Smooth muscle cell (in vitro differentiated cells): ENCODE measurements at regions not wholly inside any gene's neighbourhood (a gene's known extent, or its start where the extent isn't known, plus 50 kb on each side); places are given as distances from the start of the nearest gene placed in this dataset.

Experiments
- DNase-seq: peaks from one replicate; lab custom pipeline; 2025; ENCODE audit not compliant: unreplicated experiment; lab: John Stamatoyannopoulos, UW
- H2AFZ ChIP-seq: fragments of 200-600 bp; sonication (generic); 2 replicates; pipeline ENCODE4 v1.6.0; 2016; ENCODE audit warnings: antibody characterized with exemption, low read depth, mild to moderate bottlenecking
- H3F3A ChIP-seq: fragments of 200-600 bp; sonication (generic); 2 replicates; pipeline ENCODE4 v1.6.0; 2017; ENCODE audit warnings: antibody characterized with exemption, low read depth
- H3K27ac ChIP-seq: fragments of 200-600 bp; sonication (generic); 2 replicates; pipeline ENCODE4 v1.5.1; 2016; ENCODE audit warnings: low read depth, mild to moderate bottlenecking
- H3K27me3 ChIP-seq: fragments of 200-600 bp; sonication (generic); 2 replicates; pipeline ENCODE4 v1.6.1; 2016; ENCODE audit warnings: low read depth, mild to moderate bottlenecking
- H3K36me3 ChIP-seq: fragments of 200-600 bp; sonication (generic); 2 replicates; pipeline ENCODE4 v1.5.1; 2016; ENCODE audit warnings: low read depth
- H3K4me1 ChIP-seq: fragments of 200-600 bp; sonication (generic); 2 replicates; pipeline ENCODE4 v1.5.1; 2016; ENCODE audit warnings: low read depth
- H3K4me2 ChIP-seq: fragments of 200-600 bp; sonication (generic); 2 replicates; pipeline ENCODE4 v1.6.0; 2016; ENCODE audit warnings: mild to moderate bottlenecking
- H3K4me3 ChIP-seq: fragments of 200-600 bp; sonication (generic); 2 replicates; pipeline ENCODE4 v1.5.1; 2016; ENCODE audit warnings: mild to moderate bottlenecking
- H3K79me2 ChIP-seq: fragments of 200-600 bp; sonication (generic); 2 replicates; pipeline ENCODE4 v1.6.0; 2016; ENCODE audit warnings: low read depth, mild to moderate bottlenecking
- H3K9ac ChIP-seq: fragments of 200-600 bp; sonication (generic); 2 replicates; pipeline ENCODE4 v1.6.0; 2016; ENCODE audit warnings: low read depth
- H3K9me3 ChIP-seq: fragments of 200-600 bp; sonication (generic); replicated peaks from 2 replicates; pipeline ENCODE4 v1.5.1; 2016; ENCODE audit warnings: low read depth
- H4K20me1 ChIP-seq: fragments of 200-600 bp; sonication (generic); 2 replicates; pipeline ENCODE4 v1.6.0; 2016; ENCODE audit warnings: low read depth
- WGBS: methylation state at CpG from one replicate; pipeline ENCODE4 v1.1.7; 2016; ENCODE audit warnings: low lambda C conversion rate; 5-methylcytosine and 5-hydroxymethylcytosine counted together
- TF ChIP-seq, protein P1 (sequence below): fragments of 200-600 bp; sonication (generic); IDR thresholded peaks from 2 replicates; pipeline ENCODE4 v1.5.1; 2017; ENCODE audit warnings: borderline replicate concordance, mild to moderate bottlenecking, antibody characterized with exemption; ENCODE audit not compliant: insufficient read depth, poor library complexity, severe bottlenecking

DNA sequence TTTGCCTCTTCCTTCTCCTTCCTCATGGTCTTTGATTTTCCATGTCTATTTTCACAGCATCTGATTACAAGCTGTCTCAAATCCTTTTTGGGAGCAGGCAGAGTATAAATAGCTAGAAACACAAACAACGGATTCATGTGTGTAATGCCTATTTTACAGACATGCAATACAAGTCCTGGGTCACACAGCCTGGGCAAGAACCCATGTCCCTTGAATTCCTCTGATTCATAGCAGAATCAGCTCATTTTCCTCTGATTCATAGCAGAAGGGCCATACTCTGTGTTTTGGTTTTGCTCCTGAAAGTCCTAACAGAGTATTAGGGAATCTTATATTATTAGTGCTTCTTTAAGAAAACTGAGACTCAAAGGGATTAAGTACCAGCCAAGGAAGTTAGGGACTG lies 71.3 kb downstream of the IRX5 start:
- no peak for DNase-seq
- Histone ChIP-seq H2AFZ (no peak overlapping the region), H3K4me3 (no peak overlapping the region), H3K9me3 (no peaks in the 10 kb centered on the region), H3K4me1 (no peaks in the 10 kb centered on the region), H4K20me1 (no peaks in the 10 kb centered on the region), H3K9ac (no peak overlapping the region), H3K79me2 (no peaks in the 10 kb centered on the region), H3K27me3 (peaks cover 6% of the 10 kb centered on the region), H3F3A (no peaks in the 10 kb centered on the region), H3K27ac (peak overlapping the region; percentile 45), H3K4me2 (peak overlapping the region; percentile 27), H3K36me3 (no peaks in the 10 kb centered on the region)
- 33% methylated on average over 1 of the region's 1 CpG for WGBS
- TF ChIP-seq, protein P1, sequence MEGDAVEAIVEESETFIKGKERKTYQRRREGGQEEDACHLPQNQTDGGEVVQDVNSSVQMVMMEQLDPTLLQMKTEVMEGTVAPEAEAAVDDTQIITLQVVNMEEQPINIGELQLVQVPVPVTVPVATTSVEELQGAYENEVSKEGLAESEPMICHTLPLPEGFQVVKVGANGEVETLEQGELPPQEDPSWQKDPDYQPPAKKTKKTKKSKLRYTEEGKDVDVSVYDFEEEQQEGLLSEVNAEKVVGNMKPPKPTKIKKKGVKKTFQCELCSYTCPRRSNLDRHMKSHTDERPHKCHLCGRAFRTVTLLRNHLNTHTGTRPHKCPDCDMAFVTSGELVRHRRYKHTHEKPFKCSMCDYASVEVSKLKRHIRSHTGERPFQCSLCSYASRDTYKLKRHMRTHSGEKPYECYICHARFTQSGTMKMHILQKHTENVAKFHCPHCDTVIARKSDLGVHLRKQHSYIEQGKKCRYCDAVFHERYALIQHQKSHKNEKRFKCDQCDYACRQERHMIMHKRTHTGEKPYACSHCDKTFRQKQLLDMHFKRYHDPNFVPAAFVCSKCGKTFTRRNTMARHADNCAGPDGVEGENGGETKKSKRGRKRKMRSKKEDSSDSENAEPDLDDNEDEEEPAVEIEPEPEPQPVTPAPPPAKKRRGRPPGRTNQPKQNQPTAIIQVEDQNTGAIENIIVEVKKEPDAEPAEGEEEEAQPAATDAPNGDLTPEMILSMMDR = no peak

DNA sequence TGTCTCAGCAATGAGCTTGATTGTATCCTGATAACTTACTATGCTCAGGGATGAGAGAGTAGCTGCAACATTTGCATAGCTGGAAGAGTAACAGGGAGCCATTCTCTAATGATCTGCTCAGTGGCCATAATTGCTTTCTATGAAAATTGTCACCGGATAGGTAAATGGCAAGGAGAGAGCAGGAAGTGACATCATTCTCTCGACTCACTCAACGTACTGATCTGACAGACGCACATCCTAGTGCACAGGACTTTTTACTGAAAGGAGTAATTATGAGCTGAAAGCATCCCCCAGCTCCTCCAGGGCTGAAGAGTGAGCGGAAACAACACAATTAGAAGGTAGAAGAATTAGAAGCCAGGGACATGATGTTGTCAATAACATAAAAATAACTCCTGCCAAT lies 71.8 kb downstream of the IRX5 start:
- no peak overlapping the region for H3K4me3 ChIP-seq
- no peaks in the 10 kb centered on the region for H3K36me3 ChIP-seq
- peaks cover 9% of the 10 kb centered on the region for H3K27me3 ChIP-seq
- H4K20me1 ChIP-seq = no peaks in the 10 kb centered on the region
- no peak for DNase-seq
- H3K4me2 ChIP-seq = peak overlapping the region; percentile 27
- no peak overlapping the region for H2AFZ ChIP-seq
- 73% methylated on average over 5 of the region's 5 CpGs for WGBS
- no peaks in the 10 kb centered on the region for H3F3A ChIP-seq
- H3K4me1 ChIP-seq = no peaks in the 10 kb centered on the region
- peak overlapping the region; percentile 45 for H3K27ac ChIP-seq
- TF ChIP-seq, protein P1 = no peak
- H3K79me2 ChIP-seq = no peaks in the 10 kb centered on the region
- no peak overlapping the region for H3K9ac ChIP-seq
- no peaks in the 10 kb centered on the region for H3K9me3 ChIP-seq

DNA sequence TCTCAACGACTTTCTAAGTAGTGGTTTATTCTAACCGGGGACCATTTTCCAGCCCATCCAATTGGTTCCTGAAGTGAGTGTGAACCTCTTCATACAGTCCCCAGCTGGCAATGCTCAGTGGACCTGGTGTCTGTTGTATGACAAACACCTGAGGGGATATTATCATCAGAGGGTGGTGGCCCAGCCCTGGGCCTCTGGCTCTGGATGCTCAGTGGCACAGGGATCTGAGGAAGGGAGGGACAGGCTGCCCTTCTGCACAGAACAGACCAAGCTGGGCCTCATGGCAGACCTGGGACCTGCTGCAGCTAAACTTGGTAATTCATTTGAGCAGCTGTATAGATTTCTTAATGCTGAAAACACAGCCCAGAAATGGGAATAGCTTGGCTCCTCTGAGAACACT lies 72.6 kb downstream of the IRX5 start:
- Histone ChIP-seq H3K4me1 (no peaks in the 10 kb centered on the region), H3K4me3 (no peak overlapping the region), H3K27me3 (peaks cover 14% of the 10 kb centered on the region), H3K79me2 (no peaks in the 10 kb centered on the region), H3K27ac (no peak overlapping the region), H4K20me1 (no peaks in the 10 kb centered on the region), H3K36me3 (no peaks in the 10 kb centered on the region), H2AFZ (no peak overlapping the region), H3K9me3 (no peaks in the 10 kb centered on the region), H3K9ac (no peak overlapping the region), H3K4me2 (no peak overlapping the region), H3F3A (no peaks in the 10 kb centered on the region)
- 71% methylated on average over 2 of the region's 2 CpGs for WGBS
- TF ChIP-seq, protein P1 = no peak
- DNase-seq = no peak

DNA sequence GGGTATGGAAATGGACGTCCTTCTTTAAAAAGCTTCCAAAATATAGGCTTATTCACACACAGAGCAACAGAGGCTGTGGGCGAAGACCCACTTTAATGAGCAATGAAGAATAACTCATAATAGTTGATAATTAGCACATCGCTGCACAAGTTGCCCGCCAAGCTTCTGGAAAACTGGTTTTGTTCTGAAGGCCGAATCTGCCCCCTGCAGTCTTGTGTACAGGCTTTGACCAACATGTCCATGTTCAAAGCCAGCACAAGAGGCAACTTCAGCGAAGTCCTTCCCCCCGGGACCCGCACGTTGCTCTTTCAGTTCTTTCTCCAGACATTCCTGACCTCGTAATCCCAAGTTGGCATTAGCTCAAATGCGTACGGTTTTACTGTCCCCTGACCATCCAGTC lies 73.3 kb downstream of the IRX5 start:
- no peak overlapping the region for H3K27ac ChIP-seq
- H3K4me1 ChIP-seq = no peaks in the 10 kb centered on the region
- DNase-seq = no peak
- H3K27me3 ChIP-seq = peaks cover 14% of the 10 kb centered on the region
- no peak overlapping the region for H3K4me3 ChIP-seq
- no peak overlapping the region for H2AFZ ChIP-seq
- 92% methylated on average over 12 of the region's 12 CpGs for WGBS
- H3K9ac ChIP-seq = no peak overlapping the region
- no peaks in the 10 kb centered on the region for H3K9me3 ChIP-seq
- TF ChIP-seq, protein P1 = no peak
- no peaks in the 10 kb centered on the region for H3F3A ChIP-seq
- no peaks in the 10 kb centered on the region for H3K36me3 ChIP-seq
- H3K79me2 ChIP-seq = no peaks in the 10 kb centered on the region
- no peaks in the 10 kb centered on the region for H4K20me1 ChIP-seq
- H3K4me2 ChIP-seq = no peak overlapping the region
